ENCODE measurements at regions not wholly inside any gene's neighbourhood (a gene's known extent, or its start where the extent isn't known, plus 50 kb on each side); places are given as distances from the start of the nearest gene placed in this dataset.
"Not testable (repeated sequence)": the region's sequence is repeated elsewhere in the genome, so short reads cannot be mapped to it uniquely, and the experiment has no call there.

DNA sequence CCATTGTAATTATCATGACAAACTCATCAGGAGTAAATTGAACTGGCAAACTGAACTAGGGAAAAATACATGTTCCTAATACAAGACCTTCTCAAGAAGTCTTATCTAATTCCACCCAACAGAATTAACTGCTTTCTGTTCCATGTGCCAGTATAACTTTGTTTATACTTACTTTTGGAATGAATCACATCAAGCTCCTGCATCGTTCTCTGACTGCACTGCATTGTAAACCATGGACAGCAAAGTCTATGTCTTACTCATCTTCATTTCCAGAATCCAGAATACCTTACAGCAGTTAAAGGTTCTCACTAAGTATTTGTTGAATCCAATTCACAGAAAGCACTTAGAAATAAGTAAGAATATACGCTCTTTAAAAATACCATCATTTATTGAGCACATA is 102.8 kb downstream of the PLK2 start:
- peak; percentile 48 for DNase-seq (ENCODE audit: low read depth)

DNA sequence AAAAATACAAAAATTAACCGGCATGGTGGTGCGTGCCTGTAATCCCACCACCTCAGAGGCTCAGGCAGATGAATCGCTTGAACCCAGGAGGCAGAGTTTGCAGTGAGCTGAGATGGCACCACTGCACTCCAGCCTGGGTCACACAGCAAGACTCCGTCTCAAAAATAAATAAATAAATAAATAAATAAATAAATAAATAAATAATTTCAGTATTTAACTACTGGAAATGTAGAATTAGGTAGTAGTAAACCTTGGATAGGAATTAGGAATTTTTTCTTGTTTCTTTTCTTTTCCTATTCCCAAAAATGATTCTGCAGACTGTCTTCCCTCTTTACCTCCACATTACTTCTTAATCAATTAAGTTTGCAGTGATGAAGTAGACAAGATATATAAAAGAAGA is 103.2 kb downstream of the PLK2 start:
- no peak for DNase-seq (ENCODE audit: low read depth)

DNA sequence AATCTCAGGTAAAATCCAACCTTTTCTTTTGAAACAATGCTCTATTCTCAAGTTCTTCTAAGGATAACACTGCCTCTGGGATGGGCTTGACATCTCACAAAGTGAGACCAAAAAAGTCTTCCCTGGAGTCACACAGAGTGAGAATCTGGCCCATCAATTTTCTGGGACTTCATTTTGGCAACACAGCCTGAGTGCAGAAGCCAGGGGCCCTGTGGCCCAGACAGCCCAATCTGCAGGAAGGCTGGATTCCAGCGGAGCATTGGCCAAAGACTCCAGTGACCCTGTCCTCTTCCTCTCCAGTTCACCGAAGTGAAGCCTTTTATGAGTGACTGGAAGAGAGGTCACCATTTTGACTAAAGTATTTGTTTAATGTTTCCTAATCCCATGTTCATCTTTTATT is 105.1 kb downstream of the PLK2 start:
- DNase-seq (ENCODE audit: low read depth) = no peak

DNA sequence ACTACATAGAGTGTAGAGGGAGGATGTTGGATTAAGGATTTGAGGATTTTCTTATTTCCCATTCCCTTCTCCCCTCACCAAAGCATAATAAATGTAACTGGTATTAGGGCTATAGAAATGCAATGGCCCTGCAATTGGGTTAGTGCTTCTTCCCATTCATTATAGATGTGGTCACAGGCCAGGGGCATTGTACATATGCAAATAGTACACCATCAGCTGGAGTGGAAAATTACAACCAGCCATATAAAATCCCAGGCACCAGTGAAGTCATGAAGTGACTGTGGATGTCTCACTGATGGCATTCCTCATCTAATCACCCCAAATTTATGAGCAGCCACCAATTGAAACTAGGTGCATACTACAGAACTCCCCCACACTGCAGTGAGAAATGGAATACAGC is 105.9 kb downstream of the PLK2 start:
- DNase-seq (ENCODE audit: low read depth) = no peak

DNA sequence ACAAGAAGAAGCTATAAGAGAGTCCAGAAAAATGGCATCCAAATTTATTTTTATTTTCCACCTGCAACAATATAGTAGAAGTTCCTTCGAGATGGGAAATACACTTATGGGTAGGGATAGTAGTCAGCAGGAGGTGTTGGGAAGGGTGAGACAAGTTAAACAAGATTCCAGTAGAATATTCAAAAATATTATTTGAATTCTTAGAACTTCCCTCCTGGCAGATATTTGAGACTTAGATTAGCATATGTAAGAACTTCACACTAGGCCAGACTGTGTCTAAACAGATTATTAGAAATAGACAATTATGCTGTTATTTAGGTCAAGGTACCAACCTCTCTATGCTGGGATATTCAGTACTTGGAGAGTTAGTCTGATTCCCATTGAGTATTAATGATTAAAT is 108.7 kb downstream of the PLK2 start:
- no peak for DNase-seq (ENCODE audit: low read depth)

DNA sequence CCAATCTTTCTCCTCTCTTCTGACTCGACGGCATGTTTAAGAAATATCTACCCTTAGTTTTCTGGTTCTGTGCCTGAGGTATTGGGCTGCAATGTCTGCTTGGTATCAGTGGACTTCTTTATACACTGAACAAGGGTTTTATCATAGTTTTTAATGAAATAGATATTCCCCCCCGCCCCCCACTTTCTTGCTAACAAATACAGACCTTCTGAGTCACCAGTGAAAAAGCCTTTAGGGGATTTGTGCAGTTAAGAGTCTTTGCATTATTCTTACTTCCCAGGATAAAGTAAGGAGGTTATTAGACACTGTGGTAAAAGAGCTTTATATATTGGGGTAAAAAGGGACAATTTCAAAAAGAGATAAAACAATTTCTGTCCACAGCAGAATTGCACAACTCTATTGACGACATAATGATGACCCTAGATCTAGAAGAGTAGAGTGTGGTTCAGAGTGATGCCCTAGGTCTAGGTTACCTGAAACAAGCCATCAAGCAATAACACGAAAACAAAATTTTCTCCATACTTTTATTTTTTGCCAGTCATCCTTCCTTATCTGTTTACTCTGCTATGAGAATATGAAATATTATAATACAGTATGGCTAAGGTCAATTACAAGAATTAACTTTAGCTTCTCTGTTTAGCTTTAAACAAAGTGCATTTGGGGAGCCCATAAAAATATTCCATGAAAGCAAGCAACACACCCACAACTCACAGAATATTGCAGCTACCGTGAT is 110.7 kb downstream of the PLK2 start:
- DNase-seq (ENCODE audit: low read depth) = peak; percentile 2

DNA sequence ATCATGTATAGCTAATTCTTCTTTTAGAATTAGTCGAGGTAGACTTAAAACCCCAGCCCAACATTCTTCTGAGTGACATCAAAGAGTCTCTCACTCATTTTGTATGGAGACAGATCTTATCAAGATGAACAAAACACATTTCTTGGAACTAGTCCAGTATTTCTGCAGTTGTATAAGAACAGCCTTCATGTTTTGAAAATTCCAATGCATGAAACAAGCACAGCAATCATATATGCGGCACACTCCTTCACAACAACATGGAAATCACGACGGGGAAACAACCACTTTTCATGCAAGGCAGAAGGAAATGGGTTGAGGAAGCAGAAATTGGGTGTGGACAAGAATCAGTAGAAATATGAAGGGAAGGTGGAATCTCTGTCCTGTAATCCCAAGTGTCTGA is 113.8 kb downstream of the PLK2 start:
- peak; percentile 1 for DNase-seq (ENCODE audit: low read depth)

DNA sequence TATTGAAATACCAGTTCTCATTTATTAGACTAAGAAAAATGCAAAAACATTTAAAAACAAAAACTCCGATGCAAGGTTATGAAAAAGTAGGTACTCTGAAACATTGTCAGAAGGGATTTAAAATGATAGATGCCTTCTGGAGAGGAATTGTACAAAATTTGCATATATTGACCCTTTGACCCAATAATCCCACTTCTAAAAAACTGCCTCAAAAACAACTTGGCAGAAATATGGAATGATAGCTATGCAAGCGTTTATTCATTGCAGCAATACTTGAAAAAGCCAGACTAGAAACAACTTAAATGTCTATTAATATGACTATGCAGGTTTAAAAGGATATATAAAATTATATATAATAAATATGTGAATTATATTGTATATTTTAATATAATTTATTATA is 118.4 kb downstream of the PLK2 start:
- peak; percentile 31 for DNase-seq (ENCODE audit: low read depth)

DNA sequence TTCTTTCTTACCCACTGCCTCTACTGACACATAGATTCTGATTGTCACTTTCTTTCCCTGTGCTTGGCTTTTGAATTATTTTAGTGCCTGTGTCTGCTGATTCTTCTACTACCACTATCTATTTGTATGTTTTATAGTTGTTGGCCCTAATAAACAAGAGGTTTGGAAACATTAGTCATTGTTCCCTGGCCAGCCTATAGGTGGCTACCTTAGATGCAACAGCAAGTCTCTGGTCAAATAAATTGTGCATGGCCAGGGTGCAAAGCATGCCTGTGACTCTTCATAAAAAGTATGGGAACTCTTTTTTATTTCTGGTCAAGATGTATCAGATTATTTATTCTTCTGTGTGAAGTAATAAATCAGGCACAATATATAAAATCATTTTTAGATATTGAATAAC is 124.4 kb downstream of the PLK2 start:
- peak; percentile 9 for DNase-seq (ENCODE audit: low read depth)

DNA sequence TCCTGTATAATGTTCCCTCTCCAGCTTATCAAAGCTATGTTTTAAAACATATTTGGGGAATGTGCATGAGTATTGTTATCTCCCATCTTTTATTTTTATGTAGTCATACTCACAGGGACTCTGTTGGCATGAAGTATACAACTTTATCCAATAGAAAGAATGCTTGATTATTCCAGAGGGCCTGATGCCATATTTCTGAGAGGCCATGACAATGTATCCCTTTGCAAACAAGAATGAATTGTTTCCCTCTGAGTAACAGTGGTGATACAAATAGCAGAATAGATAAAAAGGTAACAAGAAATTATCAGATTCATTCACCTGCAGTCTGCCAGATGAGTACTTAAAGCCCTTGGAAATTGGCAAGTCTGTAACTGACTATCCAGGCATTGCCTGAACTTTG is 125.9 kb downstream of the PLK2 start:
- no peak for DNase-seq (ENCODE audit: low read depth)

DNA sequence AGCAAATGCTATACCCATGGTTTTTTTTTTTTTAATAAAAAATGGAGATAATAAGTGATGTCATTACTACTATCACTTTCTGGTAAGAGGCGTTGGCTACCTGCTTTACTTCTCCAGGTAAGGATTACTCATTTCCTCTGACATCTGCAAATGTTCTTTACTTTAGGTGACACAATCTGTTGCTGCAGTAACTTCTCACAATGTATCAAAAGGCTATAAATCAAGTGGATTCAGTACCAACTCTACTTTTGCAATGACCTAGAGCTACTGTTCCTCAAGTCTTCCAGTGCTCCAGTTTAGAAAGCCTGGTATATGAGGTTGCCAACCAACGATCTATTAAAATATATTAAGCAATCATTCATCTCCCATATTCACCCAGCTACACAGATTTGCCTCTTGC is 129.1 kb downstream of the PLK2 start:
- no peak for DNase-seq (ENCODE audit: low read depth)

DNA sequence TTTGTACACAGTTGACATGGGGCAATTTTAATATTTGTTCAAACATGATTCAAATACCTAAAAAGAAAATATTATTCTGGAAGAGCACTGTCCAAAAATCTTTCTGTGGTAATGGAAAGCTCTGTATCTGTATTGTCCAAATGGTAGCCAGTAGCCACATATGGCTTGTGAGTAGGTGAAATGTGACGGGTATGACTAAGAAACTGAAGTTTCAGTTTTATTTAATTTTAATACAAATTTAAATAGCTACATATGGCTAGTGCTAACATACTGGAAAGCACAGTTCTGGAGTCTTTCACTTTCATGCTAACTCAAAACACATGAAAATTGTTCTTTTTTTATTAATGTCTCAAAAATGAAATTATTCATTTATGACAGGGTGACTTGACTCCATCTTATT is 132.6 kb downstream of the PLK2 start:
- DNase-seq (ENCODE audit: low read depth) = no peak

DNA sequence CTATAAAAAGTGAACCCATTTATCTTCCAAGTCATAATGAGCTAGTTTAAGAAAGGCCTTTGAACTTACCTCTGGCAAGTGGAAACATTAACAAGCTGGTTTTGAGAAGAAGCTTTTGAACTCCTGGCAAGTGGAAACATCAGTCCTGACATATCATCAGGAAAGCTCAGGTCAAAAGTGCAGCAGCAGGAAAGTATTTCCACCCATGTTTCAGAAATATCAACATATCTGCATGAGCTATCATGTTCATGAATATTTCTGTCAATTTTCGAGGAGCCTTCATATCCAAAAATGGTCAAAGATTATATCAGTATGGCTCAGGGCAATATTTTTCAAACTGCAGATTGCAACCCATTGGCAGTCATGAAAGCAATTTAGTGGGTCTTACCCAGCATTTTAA is 133.9 kb downstream of the PLK2 start:
- DNase-seq (ENCODE audit: low read depth) = no peak

DNA sequence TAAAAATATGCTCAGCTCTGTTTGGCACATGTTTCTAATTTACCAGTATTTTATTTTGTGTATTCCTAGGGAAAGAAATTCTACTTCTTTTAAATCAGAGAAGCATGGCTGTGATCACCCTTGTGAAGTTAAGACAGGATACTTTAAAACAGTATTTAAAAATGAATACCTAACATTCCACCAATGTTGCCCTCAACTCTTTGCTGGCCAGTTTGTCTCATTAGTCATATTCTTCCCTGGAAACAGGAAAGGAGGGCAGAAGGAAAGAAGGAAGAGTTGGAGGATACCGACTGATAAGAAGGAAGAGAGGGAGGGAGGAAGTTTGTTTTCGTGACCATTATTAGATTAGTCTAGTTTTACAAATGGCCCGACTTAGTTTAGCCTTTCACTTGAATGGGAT is 137.4 kb downstream of the PLK2 start:
- peak; percentile 52 for DNase-seq (ENCODE audit: low read depth)

DNA sequence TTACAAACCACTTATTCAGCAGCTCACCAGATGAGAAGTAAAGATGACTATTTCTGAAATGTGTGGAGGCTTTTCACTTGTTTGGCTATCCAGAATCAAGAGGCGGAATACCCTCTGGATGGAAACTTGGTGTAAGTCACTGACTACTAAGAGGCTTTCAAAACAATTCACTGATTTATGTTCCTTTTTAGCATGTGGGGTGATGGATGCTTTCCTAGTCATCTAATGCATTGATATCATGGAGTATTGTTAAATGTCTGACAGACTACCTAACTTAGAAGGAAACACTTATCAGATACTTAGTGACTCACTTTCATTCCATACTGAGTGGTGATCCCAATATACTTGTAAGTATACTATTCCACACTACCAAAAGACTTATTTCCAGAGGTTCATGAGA is 141.4 kb downstream of the PLK2 start:
- DNase-seq (ENCODE audit: low read depth) = peak; percentile 66

DNA sequence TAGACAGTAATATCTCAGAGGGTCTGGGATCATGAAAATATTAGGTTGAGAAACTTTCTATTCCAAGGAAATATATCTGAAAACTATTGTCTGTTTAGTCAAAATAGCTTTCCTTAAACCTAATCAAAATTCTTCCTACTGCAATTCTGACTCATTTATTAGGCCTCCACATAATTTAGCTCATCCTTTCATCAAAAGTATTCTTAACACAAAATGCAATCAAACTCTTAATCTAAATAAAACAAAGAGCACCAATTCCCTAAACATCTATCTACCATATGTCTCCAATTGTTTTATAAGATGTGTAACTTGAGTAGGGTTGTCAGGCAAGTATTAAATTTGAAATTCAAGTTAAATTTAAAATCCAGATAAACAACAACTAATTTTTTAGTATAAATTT is 142.1 kb downstream of the PLK2 start:
- no peak for DNase-seq (ENCODE audit: low read depth)

DNA sequence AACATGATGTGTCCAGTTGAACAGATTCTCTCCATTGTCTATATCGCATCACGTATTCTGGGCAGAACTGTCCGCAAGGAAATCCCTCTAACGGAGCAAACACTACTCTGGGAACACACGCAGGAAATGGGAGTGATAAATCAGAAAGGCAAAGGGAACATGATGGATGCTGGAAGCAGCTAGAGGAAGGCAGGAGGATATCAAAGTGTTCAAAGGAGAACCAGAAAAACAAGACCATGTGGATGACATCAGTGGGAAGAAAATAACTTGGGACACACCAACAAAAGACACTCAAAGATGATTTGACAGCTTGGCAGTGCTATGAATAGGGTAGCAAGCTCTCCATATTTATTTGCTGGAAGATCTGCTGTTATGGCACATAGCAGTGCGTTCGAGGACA is 142.9 kb downstream of the PLK2 start:
- no peak for DNase-seq (ENCODE audit: low read depth)

DNA sequence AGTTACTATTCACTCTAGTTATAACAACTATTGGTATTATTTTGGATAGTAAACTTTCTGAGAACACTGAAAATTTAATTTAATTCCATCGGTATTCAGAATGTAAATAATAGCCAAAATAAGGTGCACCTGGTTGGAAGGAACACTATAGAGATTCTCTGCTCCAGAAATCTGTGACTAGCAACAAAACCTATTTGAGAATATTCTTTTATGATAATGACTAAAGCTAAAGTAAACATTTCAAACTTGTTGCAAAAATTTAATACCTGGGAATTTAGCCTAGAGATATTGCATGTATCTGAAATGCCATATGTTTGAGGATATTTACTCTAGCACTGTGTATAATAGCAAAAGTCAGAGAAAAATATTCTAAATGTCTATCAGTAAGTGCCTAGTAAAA is 144.1 kb downstream of the PLK2 start:
- DNase-seq (ENCODE audit: low read depth) = no peak

DNA sequence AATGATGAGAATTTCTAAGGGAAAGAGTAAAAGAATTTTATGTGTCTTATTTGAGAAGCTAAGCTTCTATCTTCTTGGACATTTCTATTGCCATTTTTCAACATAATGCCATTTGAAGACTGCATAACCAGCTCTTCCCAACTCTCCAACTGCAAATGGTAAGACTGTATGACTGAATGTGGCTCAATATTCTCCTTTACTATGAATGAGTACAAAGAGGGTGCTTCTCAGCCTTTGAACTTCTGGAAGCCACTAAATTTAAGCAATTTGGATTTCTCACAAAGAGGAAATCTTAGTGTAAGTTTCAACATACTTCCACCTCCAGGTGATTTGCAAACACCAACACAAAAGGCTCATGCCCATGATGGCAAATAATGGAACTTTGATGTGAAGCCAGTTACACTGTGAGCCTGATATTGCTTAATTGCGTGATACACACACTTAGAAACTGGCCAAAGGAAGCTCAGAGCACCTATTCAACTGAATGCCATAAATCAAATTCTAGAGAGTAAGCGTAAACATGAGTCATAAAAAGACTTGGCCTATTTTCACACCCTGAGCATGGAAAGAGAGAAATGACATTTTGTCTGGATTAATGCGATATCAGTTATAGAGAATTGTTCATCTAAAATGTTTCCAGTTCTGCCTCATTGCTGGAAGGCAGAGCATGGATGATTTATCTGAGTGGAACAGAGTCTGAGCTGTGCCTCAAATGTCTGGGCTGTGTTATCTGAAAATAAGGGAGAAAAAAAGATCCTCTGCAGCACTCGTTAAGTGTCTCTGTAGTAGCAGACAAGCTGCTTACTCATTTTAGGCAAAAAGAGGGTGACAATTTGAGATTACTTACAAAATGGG is 145.3 kb downstream of the PLK2 start:
- DNase-seq (ENCODE audit: low read depth) = peak; percentile 31

DNA sequence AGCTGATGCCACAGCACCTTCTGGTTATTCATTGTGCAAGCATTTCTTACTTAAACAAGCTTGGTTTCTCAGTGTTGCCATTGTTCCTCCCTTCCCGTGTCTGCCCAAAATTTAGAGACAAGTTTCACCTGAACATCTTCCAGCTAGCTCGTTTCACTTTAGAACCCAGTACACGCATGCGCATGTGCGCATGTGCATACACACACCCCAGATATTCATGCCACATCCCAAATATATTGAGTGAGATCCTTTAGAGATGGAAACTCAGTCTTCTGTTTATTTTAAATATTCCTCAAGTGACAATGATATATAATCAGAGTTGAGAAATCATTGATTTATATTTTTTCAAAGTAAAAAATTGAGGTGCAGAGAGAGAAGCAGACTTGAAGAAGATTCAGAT is 147.6 kb downstream of the PLK2 start:
- no peak for DNase-seq (ENCODE audit: low read depth)

DNA sequence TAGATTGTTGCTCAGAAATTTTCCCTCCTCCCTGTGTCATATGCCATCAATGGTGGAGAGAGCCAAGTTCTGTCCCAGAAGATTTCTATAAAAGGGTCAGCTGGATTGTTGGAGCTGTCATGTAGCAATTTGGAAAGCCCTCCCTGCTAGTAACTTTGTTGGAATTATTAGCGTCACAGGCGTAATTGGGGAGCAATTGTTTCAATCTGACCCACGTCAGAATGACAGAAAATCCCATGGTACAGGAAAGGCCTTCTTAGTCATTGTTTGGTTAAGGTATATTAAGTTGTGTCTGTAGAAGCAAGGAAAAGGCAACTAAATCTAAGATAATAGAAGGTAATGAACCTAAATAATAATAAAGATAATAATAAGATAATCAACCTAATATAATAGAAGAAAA is 148.4 kb downstream of the PLK2 start:
- DNase-seq (ENCODE audit: low read depth) = no peak

DNA sequence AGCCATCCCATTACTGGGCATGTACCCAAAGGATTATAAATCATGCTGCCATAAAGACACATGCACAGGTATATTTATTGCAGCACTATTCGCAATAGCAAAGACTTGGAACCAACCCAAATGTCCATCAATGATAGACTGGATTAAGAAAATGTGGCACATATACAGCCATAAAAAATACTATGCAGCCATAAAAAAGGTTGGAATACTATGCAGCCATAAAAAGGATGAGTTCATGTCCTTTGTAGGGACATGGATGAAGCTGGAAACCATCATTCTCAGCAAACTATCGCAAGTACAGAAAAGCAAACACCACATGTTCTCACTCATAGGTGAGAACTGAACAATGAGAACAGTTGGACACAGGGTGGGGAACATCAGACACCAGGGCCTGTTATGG is 151.5 kb downstream of the PLK2 start:
- not testable (repeated sequence) for DNase-seq (ENCODE audit: low read depth)

DNA sequence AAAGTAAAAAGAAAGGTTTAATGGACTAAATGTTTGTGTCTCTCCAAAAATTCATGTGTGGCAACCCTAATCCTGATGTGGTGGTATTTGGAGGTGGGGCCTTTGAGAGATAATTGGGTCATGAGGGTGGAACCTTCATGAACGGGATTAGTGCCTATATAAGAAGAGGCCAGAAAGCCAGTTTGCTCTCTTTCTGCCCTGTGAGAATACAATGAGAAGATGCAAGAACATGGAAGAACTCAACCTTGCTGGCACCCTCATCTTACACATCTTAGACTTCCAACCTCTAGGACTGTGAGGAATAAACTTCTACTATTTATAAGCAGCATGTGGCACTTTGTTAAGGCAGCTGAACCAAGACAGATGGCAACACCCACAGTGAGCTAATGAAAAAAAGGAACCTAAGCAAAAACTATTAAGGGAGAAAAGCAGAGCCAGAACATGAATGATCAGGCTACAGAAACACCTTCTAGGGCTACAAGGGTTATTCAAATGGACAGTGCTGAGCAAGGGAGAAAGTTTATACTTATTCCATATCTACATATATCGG is 159.5 kb downstream of the PLK2 start:
- DNase-seq (ENCODE audit: low read depth) = no peak
